ENCODE measurements at regions not wholly inside any gene's neighbourhood (a gene's known extent, or its start where the extent isn't known, plus 50 kb on each side); places are given as distances from the start of the nearest gene placed in this dataset.

GRCh38 chr1:103267266-103267665 lies 158.9 kb upstream of the COL11A1 start:
- no peak for TF ChIP-seq CTCF (IDR thresholded peaks at IDR 0.05; ENCODE audit: extremely low read depth, insufficient read depth, missing control alignments)
- in situ Hi-C loops (cut with MboI; ENCODE audit: low pct_unique_long_range_greater_than_20kb, low sequenced_read_pairs, unreplicated experiment) = no loop called here
- no peak for DNase-seq (ENCODE audit: low spot score)

- in situ Hi-C loops (cut with MboI; ENCODE audit: low pct_unique_long_range_greater_than_20kb, low sequenced_read_pairs, unreplicated experiment) = no loop called here
- no peak for TF ChIP-seq CTCF (IDR thresholded peaks at IDR 0.05; ENCODE audit: extremely low read depth, insufficient read depth, missing control alignments)
- DNase-seq (ENCODE audit: low spot score) = no peak
Observed at GRCh38 chr1:103266036-103266435, 157.7 kb upstream of the COL11A1 start.

GRCh38 chr1:103265551-103265950 lies 157.2 kb upstream of the COL11A1 start:
- in situ Hi-C loops (cut with MboI; ENCODE audit: low pct_unique_long_range_greater_than_20kb, low sequenced_read_pairs, unreplicated experiment) = no loop called here
- DNase-seq (ENCODE audit: low spot score) = no peak
- TF ChIP-seq CTCF (IDR thresholded peaks at IDR 0.05; ENCODE audit: extremely low read depth, insufficient read depth, missing control alignments) = no peak

GRCh38 chr1:103259982-103260381 lies 151.7 kb upstream of the COL11A1 start:
- in situ Hi-C loops (cut with MboI; ENCODE audit: low pct_unique_long_range_greater_than_20kb, low sequenced_read_pairs, unreplicated experiment) = no loop called here
- no peak for DNase-seq (ENCODE audit: low spot score)
- no peak for TF ChIP-seq CTCF (IDR thresholded peaks at IDR 0.05; ENCODE audit: extremely low read depth, insufficient read depth, missing control alignments)

- in situ Hi-C loops (cut with MboI; ENCODE audit: low pct_unique_long_range_greater_than_20kb, low sequenced_read_pairs, unreplicated experiment) = no loop called here
- TF ChIP-seq CTCF (IDR thresholded peaks at IDR 0.05; ENCODE audit: extremely low read depth, insufficient read depth, missing control alignments) = no peak
- no peak for DNase-seq (ENCODE audit: low spot score)
Observed at GRCh38 chr1:103256490-103256889, 148.2 kb upstream of the COL11A1 start.

GRCh38 chr1:103254691-103255090 lies 146.4 kb upstream of the COL11A1 start:
- in situ Hi-C loops (cut with MboI; ENCODE audit: low pct_unique_long_range_greater_than_20kb, low sequenced_read_pairs, unreplicated experiment) = no loop called here
- DNase-seq (ENCODE audit: low spot score) = no peak
- no peak for TF ChIP-seq CTCF (IDR thresholded peaks at IDR 0.05; ENCODE audit: extremely low read depth, insufficient read depth, missing control alignments)

- DNase-seq (ENCODE audit: low spot score) = no peak
- in situ Hi-C loops (cut with MboI; ENCODE audit: low pct_unique_long_range_greater_than_20kb, low sequenced_read_pairs, unreplicated experiment) = no loop called here
- no peak for TF ChIP-seq CTCF (IDR thresholded peaks at IDR 0.05; ENCODE audit: extremely low read depth, insufficient read depth, missing control alignments)
Observed at GRCh38 chr1:103250441-103250861, 142.1 kb upstream of the COL11A1 start.
